ENCODE measurements at regions not wholly inside any gene's neighbourhood (a gene's known extent, or its start where the extent isn't known, plus 50 kb on each side); places are given as distances from the start of the nearest gene placed in this dataset.
"Not testable (repeated sequence)": the region's sequence is repeated elsewhere in the genome, so short reads cannot be mapped to it uniquely, and the experiment has no call there.

DNA sequence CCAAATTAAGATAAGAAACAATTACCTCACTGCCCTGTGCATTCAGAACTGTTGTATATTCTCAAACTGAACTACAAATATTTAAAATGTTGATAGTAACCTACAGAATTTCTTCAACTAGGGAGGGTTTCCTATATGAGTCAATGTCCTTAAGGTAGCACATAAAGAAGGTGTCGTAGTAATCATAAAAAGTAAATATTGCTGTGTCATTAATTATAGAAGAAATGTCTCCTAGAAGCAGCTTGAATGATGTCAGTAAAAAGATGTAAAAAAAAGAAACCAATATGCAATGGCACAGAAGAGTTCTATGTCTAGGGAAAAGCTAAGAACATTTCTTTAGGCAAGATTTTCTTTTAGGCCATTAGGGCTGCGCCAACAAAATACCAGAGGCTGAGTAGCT, 559.6 kb upstream of the EPHA5 start:
- no peak for DNase-seq

DNA sequence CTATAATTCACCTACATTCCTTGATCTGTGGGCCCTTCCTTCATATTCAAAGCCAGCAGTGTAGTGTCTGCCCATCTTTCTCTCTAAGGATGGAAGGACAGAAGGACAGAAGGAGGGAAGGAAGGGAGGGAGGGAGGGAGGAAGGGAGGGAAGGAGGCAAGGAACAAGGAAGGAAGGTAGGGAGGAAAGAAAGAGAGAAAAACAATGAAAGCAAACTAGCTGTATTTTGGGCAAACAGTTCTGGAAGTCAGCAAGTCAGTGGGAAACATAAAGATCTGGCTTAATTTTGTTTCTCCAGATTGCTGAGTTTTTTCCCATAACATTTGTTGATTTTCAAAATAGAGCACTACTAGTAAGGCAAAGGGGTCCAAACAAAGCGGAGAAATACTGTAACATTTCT, 555.2 kb upstream of the EPHA5 start:
- DNase-seq = no peak

DNA sequence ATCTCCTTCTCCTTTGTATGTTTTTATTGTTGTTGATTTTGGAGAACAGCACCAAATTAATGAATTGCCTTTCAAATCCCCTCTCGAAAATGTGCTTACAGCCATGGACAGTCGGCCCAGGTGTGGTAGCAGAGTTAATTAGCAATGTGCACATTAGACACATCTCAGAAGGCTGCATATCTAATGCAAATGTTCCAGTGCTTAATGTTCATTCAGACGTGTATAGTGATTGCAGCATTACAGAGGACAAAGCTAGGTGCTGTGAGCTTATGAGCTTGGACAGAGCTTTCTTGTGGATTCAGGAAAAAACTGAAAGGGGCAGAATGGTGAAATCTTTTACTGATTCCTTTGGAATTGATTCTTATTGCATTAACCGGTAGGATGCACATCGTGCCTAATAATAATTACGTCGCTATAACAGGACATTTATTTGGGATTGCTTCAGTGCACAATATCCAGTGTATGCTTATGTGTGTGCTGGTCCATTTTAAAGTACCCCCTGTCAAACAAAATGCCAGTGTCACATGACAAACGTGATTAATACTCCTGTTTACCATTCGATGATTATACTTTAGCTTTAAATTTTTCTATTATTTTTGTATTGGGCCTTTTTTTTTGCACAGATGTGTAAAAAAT, 552.9 kb upstream of the EPHA5 start:
- DNase-seq = no peak

DNA sequence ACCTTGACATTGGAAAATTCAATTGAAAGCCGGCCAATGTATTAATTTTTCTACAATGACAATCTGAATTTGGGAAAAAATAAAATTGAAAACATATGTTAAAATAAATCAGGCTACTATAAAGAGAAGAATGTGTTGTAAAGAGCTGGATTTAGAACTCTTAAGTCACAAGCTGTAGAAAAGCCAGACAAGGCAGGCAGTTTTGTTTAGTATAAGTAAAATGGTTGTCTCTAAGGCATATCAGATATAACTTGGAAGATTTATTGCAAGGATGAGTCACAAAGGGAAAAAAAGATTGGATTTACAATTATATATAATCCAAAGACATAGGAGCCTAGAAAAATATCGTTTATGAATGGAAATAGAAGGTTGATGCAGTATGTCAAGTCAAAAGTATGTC, 549.1 kb upstream of the EPHA5 start:
- DNase-seq = no peak

DNA sequence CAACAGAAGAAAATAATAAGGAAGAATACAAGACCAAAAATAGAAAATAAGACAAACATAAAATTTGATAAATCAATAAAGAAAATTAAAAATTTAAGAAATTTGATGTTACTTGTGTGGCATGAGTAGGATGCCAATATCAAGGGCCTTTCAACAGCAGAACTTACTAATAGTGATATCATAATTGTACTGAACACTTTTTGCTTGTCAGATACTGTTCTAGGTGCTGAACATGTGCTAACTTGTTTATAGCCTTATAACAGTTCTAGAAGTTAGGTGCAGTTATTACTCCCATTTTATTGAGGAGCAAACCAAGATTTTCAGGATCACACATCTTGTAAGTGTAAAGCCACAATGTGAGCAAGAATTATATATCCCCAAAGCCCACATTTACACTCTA, 546.0 kb upstream of the EPHA5 start:
- no peak for DNase-seq

DNA sequence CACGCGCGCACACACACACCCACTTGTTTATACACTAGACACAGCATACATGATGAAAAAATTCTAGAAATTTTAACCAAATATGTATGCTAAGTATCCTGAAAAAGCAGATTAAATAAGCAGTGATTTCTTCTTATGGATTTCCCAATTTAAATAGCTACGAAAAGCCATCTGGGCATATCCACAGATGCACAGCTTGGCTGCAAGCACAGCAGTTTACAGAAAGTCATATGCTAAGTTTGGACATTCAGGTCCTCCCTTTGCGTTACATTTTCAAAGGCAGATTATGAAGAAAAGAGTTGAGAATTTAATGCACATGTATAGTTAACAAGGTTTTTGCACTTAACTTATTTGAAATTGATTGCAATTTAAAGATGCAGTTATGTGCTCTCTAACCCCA, 542.2 kb upstream of the EPHA5 start:
- DNase-seq = no peak

DNA sequence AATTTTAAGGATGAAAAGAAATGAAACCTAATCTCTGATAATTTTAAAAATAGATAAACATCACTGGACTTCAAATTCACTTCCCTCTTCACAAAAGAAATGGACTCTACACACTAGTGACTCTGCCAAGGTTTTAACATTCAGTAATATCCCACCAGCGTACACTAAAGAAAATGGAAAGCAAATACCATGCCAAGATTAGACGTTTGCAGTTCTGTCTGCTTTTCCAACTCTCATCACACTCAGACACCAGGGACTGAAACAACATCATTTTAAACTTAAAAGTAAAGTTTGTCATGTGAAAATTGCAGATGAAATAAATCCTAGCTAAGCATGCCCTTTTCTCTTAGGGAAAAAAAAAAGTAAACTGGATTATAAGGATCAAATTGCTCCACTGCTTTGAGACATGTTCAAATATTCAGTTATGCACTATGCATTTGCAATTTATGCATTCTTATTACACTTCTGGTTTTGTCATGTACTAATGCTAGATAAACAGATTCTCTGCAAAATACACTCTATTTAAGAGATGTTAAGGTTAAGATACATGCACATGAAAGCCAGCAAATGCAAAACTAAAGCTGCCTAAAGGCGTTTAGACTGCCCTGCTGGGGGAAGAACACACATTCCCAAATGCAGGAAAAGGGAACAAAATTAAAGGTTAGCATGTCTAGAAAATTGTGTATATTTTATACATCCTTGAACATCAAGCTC, 534.4 kb upstream of the EPHA5 start:
- DNase-seq = no peak

DNA sequence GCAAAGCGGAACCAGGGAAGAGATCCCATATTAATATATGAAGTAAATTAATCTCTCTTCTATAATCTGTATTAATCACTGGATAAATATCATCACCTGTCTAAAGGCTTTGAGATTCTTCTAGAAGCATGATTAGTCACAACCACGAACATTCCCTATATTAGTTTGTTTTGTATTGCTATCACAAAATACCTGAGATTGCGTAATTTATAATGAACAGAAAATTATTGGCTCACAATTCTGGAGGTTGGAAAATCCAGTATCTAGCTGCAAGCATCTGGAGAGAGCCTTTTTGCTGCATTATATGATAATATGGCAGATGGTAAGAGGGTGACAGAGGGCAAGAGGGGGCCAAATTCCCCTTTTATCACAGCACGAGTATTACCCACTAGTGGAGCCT, 532.6 kb upstream of the EPHA5 start:
- DNase-seq = no peak

DNA sequence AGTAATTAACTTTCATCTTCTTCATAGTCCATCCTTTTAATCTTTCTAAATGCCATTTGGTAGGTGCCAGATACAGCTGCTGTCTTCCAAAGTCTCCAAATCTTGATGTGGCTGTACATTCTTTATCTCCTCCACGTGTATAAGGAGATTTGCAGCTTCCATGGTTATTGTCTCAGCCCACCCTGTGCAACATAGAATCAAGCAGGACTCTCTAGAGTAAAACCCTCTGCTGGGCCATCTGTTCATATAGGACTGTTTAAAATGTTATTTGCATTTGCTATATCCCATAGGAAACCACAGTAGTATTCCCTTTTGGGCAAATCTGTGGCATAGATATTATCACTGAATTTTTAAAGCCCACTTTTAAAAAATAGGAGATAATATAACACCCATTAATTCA, 527.2 kb upstream of the EPHA5 start:
- no peak for DNase-seq

DNA sequence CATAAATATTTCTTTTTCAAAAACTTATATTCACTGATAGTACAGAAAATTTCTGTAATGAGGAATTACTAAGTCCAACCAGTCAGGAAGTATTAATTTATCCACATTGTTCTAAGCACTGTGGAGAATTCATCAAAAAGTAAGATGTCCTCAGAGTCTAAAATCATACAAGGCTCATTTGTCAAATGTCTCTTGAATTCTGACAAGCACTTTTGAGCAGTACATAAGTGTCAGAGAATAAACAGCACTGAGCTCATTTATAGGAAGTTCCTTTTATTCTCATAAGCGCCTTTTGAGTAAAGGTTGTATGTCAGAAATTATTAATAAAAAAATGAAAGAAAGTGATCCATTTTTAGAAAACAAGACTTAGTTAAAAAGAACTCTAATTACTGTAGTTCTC, 523.2 kb upstream of the EPHA5 start:
- no peak for DNase-seq

DNA sequence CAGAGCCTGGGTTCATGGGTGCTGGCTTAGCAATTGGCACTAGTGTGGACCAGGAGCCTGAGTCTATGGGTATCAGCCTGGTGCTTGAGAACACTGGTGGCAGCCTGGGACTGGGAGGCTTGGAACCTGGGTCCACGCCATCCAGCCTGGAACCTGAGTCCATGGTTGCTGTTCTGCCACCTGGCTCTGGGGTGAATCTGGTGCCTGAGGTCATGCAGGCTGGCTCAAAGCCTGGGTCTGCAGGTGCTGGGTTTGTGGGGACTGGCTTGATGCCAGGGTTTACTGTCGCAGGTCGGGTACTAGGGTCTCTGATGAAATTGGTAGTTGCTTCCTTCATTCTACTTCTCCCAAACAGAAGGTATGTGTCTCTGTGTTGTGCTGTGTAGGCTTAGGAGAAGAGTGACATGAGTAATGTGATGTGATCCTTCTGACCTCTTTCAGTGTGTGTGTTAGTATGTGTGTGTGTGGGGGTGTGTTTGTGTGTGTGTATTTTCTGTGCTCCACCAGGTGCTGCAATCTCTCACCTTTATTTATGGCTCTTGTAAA, 517.0 kb upstream of the EPHA5 start:
- DNase-seq = no peak

DNA sequence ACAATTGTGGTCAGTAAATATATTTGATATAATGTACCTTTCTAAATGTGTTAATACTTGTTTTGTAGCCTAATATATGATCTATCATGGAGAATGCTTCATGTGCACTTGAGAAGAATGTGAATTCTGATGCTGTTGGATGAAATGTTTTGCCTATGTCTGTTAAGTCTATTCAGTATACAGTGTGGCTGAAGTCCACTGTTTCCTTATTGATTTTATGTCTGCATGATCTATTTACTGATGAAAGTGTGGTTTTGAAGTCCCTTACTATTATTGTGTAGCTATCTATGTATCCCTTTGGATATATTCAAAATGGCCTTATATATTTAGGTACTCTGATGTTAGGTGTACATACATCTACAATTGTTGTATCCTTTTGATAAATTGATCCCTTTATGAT, 515.8 kb upstream of the EPHA5 start:
- DNase-seq = no peak

DNA sequence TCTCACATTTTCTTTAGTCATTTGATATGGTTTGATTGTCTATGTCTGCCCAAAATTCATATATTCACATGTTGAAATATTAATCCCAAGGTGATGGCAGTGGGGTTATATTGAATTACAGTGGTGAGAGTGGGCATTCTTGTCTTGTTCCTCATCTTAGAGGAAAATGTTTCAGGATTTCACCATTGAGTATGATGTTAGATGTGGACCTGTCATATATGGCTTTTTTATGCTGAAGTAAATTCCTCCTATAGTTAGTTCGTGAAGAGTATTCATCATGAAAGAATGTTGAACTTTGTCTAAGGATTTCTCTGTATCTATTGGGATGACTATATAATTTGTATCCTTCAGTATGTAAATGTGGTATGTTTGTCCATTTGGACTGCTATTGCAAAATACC, 512.3 kb upstream of the EPHA5 start:
- DNase-seq = no peak

DNA sequence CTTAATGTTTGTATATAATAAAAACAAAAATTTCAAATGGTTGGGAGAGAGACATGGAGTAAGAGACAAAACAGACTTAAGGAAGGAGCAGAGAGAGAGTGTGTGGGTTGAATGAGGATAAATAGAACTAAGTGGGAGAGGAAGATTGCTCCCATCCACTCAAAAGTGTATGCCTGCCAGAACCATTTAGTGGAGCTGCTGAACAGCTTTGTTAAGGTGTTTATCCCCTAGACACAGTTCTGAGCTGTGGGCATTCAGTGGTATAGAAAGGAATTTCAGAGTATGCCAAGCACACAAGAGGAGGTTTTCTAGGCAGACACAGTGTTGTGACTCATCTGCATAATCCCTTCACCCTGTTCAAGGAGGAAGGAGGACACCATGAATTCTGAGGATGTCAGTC, 508.6 kb upstream of the EPHA5 start:
- DNase-seq = no peak

DNA sequence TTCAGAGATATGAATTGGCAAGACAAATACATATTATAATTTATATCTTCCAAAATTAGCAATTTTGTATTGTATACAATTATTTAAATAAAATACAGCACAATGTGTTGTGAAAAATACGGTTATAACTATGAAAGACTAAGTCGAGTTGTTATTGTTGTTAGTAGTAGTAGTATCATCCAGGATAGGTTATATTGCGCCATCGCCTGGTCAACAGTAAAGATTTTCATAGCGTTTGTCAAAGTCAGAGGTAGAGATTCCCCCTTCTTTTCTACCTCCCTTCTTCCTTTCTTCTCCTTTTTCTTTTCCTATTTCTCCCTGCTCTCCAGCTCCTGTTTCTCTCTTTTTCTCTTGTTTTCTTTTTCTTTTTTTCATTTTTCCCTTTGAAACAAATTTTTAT, 499.1 kb upstream of the EPHA5 start:
- DNase-seq = no peak

DNA sequence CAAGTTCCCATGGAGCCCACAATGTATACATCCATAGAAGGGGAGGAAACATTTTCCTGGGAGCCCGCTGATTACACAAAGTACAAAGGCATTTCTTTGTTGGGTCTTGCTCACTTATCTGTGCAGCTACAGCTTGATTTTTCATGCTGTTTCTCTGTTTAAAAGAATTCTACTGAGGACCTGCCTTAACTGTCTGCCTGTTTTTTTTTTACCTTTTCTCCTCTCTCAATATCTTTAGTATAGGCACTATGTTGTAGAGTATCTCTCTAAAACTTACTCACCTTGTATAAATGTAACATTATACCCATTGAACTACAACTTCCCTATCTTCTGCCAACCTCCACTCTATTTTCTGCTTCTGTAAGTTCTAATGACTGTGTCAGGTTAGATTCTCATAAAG, 494.6 kb upstream of the EPHA5 start:
- DNase-seq = no peak

DNA sequence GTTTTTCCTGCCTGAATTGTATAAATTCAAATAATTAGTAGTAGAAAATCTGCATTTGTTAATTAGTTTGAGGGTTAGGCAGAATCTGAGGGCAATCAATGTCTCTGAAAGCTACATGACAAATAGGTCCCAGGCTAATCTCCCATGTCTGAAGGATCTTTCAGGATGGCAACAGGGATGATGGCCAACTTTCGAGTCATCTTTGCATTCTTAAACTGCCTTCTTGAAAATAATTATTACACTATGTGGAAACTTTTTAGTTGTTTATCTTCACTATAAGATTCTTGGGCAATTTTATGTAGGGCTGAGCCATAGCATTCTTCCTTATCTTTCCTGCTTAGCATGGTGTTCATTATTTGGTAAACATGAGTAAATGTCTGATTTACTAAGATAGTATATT, 490.3 kb upstream of the EPHA5 start:
- no peak for DNase-seq

DNA sequence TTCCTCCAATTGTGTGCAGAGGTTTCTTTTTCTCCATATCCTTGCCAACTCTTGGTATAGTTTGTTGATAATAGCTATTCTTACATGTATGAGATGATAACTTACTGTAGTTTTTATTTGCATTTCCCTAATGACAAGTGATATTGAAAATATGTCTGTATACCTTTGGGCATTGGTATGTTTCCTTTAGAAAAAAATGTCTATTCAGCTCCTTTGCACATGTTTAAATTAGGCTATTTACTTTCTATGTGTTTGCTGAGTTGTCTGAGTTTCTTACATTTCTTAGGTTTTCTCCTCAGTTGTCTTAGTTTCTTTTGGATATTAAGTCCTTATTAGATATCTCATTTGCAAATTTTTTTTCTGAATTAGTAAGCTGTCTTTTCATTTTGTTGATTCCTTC, 487.3 kb upstream of the EPHA5 start:
- DNase-seq = no peak

DNA sequence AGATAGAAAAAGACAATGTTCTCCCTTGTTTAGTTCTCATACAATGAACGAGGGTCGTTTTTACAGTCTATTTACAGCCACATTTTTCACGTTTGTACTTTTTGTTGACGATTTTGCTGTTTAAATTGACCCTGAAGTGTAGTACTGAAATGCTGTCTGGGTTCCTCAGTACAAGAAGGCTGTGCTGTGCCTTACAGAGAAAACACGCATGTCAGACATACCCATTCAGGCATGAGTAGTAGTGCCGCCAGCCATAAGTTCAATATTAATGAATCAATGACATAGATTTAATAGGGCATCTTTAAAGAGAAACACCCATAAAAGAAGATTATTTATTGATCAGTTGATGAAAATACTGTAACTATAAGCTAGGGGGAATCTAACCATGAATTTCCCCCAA, 459.8 kb upstream of the EPHA5 start:
- no peak for DNase-seq

DNA sequence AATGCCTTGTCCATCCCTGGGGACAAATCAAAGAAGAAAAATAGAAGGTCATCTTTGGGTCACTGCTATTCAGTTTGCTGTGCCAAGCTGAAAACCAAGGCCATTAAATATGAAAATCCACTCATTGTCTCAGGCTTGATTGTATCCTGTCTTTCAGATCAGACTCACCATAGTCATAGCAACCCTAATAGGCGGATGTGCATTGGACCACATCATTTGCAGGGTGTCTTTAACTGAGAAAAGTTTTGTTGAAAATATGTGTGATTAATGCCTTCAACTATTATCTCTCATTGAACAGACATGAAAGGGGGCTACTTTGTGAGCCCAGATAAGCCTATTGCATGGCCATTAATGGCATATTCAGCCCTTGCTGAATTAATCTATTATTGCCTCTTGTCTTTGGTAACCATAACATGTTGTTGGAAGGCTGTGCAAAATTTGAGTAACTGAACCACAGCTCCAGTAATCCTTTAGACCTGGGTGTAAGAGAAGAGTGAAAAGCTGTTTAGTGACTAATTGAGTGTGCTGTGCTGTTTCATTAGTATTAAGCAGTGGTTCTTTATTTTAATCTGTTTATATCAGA, 453.6 kb upstream of the EPHA5 start:
- no peak for DNase-seq

DNA sequence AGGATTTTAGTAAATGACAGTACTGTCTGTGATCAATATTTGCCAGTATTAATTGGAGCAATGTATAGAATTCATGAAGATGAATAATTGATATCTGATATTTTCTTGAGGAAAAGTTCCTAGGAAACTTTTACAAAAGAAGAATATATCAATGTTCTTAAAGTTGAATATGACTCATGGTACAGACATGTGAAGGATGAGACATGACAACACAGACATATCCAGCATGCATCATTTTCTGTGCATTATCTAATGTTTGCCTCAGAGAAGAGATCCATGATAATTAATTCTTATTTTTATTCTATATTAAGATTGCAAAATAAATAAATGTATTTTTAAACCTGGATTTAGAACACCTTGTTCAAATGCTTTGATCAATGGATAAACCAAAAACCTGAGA, 452.9 kb upstream of the EPHA5 start:
- no peak for DNase-seq

DNA sequence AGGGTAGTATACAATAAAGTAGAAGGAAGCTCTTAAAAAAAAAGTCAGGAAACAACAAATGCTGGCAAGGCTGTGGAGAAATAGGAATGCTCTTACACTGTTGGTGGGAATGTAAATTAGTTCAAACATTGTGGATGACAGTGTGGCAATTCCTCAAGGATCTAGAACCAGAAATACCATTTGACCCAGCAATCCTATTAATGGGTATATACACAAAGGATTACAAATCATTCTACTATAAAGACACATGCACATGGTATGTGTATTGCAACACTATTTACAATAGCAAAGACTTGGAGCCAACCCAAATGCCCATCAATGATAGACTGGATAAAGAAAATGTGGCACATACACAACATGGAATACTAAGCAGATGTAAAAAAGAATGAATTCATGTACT, 444.9 kb upstream of the EPHA5 start:
- not testable (repeated sequence) for DNase-seq

DNA sequence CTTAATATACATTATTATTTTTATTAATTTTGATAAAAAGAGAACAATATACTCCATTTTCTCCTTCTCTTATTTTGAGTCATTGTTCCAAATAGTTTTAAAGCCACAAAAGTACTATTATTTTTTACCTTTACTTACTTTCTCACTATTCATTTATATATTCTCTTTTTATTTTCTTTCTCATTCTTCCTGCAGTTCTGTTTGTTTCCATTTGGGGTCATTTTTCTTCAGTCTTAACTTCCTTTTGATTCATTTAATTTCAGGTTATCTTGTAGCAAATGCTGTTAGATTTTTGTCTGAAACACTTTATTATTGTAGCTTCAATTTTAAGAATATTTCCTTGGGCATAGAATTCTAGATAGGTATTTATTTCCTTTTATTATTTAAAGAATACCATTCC, 438.6 kb upstream of the EPHA5 start:
- no peak for DNase-seq

DNA sequence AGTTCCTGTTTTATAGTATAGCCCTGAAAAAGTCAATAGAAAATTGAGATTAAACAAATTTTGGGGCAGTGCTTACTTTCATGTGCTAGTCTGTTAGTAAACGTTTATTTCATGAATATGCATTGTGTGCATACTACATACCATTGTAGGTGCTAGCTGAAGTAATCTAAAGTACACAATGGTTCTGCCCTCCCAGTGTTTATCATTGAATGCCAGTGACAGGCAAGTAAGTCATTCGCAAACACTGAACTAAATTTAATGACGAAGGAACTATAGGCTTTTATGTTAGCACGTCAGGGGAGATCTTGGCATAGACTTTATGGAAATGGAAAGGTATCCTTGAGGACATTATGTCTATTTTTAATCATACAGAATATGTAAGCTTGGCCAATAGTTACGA, 426.9 kb upstream of the EPHA5 start:
- no peak for DNase-seq

DNA sequence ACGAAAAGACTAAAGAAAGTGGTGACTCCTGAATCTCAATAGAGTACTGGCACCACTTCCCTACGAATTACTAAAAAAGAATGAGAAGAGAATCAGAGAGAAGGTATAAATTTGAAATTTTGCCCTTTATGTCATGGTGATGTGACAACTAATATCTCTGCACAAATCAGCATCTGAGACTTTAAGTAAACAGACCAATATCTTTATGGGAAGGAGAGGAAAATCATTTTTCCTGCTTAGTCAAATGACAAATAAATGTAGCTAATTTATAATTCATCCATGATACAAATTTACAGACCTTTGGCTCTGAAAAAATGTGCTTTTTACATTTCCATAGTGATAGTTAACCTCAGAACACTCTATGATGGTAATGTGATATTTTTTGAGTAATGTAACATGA, 424.8 kb upstream of the EPHA5 start:
- no peak for DNase-seq
